ENCODE measurements at regions not wholly inside any gene's neighbourhood (a gene's known extent, or its start where the extent isn't known, plus 50 kb on each side); places are given as distances from the start of the nearest gene placed in this dataset.

DNA sequence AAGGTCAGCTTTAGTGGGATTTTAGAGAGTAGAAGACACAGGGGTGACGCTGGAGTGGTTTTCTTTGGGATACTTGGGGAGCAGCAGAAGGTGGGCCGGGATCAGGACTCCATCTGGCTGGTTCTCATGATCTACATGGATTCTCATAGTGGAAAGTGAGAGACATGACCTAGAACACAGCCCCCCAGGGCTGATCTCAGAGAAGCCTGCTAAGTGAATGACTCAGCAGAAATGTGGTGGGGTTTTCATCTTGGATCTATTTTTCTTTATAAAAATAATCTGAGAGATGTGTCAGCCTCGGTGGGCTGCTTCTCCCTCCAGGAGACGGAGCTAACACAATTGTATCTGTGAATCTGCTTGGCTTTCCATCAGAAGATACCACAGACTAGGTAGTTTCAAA lies 484.4 kb downstream of the TMEM121 start:
- TF ChIP-seq POLR2A (IDR thresholded peaks at IDR 0.05; ENCODE audit: low read depth, low read length) (no peak), GATA2 (IDR thresholded peaks at IDR 0.05; ENCODE audit: insufficient read depth, insufficient read length, low read depth, low read length) (no peak), POLR2AphosphoS5 (IDR thresholded peaks at IDR 0.05; ENCODE audit: insufficient read depth, low read depth, low read length) (no peak), EZH2 (IDR thresholded peaks at IDR 0.05; ENCODE audit: borderline replicate concordance, low read depth, low read length, severe bottlenecking) (no peak), JUN (IDR thresholded peaks at IDR 0.05; ENCODE audit: borderline replicate concordance, insufficient read depth, insufficient read length, low read depth) (no peak), MYC (IDR thresholded peaks at IDR 0.05; ENCODE audit: low read depth, low read length) (no peak)
- TF ChIP-seq, protein P1, sequence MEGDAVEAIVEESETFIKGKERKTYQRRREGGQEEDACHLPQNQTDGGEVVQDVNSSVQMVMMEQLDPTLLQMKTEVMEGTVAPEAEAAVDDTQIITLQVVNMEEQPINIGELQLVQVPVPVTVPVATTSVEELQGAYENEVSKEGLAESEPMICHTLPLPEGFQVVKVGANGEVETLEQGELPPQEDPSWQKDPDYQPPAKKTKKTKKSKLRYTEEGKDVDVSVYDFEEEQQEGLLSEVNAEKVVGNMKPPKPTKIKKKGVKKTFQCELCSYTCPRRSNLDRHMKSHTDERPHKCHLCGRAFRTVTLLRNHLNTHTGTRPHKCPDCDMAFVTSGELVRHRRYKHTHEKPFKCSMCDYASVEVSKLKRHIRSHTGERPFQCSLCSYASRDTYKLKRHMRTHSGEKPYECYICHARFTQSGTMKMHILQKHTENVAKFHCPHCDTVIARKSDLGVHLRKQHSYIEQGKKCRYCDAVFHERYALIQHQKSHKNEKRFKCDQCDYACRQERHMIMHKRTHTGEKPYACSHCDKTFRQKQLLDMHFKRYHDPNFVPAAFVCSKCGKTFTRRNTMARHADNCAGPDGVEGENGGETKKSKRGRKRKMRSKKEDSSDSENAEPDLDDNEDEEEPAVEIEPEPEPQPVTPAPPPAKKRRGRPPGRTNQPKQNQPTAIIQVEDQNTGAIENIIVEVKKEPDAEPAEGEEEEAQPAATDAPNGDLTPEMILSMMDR (IDR thresholded peaks at IDR 0.05; ENCODE audit: extremely low read depth in 1 of 2, insufficient read depth in 1 of 2, low read depth in 1 of 2, low read length in 2 of 2): no peak
- TF ChIP-seq, protein P2, sequence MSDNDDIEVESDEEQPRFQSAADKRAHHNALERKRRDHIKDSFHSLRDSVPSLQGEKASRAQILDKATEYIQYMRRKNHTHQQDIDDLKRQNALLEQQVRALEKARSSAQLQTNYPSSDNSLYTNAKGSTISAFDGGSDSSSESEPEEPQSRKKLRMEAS (IDR thresholded peaks at IDR 0.05; ENCODE audit: insufficient read depth, insufficient read length): no peak

Measured in endothelial cell of umbilical vein (primary cell).